ENCODE measurements at regions not wholly inside any gene's neighbourhood (a gene's known extent, or its start where the extent isn't known, plus 50 kb on each side); places are given as distances from the start of the nearest gene placed in this dataset.

GRCh38 chr5:30392897-30393296 is 800.6 kb upstream of the CDH6 start:
- TF ChIP-seq CTCF (IDR thresholded peaks at IDR 0.05) (no peak), POLR2AphosphoS5 (IDR thresholded peaks at IDR 0.05) (no peak), POLR2A (IDR thresholded peaks at IDR 0.05) (no peak)
